GM13977 (cell line): ENCODE measurements at regions not wholly inside any gene's neighbourhood (a gene's known extent, or its start where the extent isn't known, plus 50 kb on each side); places are given as distances from the start of the nearest gene placed in this dataset.

Source experiments
- DNase-seq: peaks from one replicate; pipeline ENCODE4 v3.0.0; 2012; ENCODE audit warnings: low spot score
- CTCF ChIP-seq: IDR thresholded peaks from 2 replicates; pipeline ENCODE4 v1.5.1; 2012; ENCODE audit warnings: mild to moderate bottlenecking, control low read depth; ENCODE audit not compliant: insufficient read depth; ENCODE audit errors: extremely low read depth, missing control alignments
- in situ Hi-C: fragments of 300-500 bp; cut with MboI; formaldehyde crosslinking; loops from one replicate; pipeline ENCODE4 v1.12.0; 2022; ENCODE audit warnings: low sequenced_read_pairs, low pct_unique_long_range_greater_than_20kb, mixed read lengths, inconsistent platforms; ENCODE audit not compliant: unreplicated experiment

GRCh38 chr18:23341983-23342382, 111.1 kb upstream of the RIOK3 start:
- no peak for DNase-seq
- no peak for TF ChIP-seq CTCF

GRCh38 chr18:23342506-23342905, 110.6 kb upstream of the RIOK3 start:
- TF ChIP-seq CTCF = no peak
- DNase-seq = no peak
- in situ Hi-C loops = no loop called here

More at GRCh38 chr18:23341983-23342382, 111.1 kb upstream of the RIOK3 start:
- in situ Hi-C loops = no loop called here

- in situ Hi-C loops = loop anchor here (10.0 kb wide), 1 partner anchor 215 kb away; the partner anchor contains the start of gene CABLES1
- no peak for TF ChIP-seq CTCF
- no peak for DNase-seq
Observed at GRCh38 chr18:23350188-23350587, 102.9 kb upstream of the RIOK3 start.

GRCh38 chr18:23351521-23351920, 101.6 kb upstream of the RIOK3 start:
- in situ Hi-C loops = loop anchor here (10.0 kb wide), 1 partner anchor 217 kb away; the partner anchor contains the start of gene CABLES1
- no peak for DNase-seq
- no peak for TF ChIP-seq CTCF

GRCh38 chr18:23352042-23352441, 101.0 kb upstream of the RIOK3 start:
- DNase-seq = no peak
- in situ Hi-C loops = loop anchor here (10.0 kb wide), 1 partner anchor 217 kb away; the partner anchor contains the start of gene CABLES1
- TF ChIP-seq CTCF = no peak

GRCh38 chr18:23353459-23353858, 99.6 kb upstream of the RIOK3 start:
- no peak for TF ChIP-seq CTCF
- in situ Hi-C loops = loop anchor here (10.0 kb wide), 1 partner anchor 219 kb away; the partner anchor contains the start of gene CABLES1
- DNase-seq = no peak
